IPS-NIHi11 (cell line): ENCODE measurements at regions not wholly inside any gene's neighbourhood (a gene's known extent, or its start where the extent isn't known, plus 50 kb on each side); places are given as distances from the start of the nearest gene placed in this dataset.

Source experiments
- DNase-seq: peaks from one replicate; pipeline ENCODE4 v3.0.0; 2012; ENCODE audit warnings: mixed read lengths, low spot score

DNA sequence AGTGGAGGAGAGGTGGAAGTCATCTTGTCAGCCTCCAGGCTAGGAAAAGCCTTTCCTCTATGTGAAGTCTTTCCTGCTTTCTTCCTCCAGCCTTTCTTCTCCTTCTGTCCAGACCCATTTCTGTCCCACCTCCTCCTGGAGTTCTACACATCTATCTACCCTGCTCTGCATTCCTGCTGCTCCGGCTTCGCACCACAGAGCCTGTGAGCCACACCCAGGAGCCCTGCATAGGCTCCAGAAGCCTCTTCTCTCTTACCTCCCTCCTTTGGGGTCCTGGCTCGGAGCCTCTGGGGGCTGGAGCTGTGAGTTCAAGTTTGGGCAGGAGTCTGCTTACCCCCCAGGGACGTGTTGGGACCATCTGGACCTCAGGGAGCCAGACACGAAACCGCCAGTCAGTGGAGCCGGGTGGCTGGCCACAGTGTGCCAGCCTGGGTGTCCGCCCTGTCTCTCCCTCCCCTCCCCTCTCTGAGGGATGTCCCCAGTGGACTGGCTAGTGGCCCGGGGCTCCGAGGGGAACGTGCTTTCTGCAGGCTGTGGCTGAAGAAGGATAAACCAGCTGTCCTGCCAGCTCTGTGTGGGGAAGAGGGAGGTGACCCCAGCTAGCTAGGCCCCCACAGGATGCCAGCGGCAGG is 99.2 kb downstream of the VEGFA start:
- DNase-seq: no peak

- DNase-seq: no peak
Observed at GRCh38 chr6:43868467-43868866, 98.5 kb downstream of the VEGFA start.

DNA sequence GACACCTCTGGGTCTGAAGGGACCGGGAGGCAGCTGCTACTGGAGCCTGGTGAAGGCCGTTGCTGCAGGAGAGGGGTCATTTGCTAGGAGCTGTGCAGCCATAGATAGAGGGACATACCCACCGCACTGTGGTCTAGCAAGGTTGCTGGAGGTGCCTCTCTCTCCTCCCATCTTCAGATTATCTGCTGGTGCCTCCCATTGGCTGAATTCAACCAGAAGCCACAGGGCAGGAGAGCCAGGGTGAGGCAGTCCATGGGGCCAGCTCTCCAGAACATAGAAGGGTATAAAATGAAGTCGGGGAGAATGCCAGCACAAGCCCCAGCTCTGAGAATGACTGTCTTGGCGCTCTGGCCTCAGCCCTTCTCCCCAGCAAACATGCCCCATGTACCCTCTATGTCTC is 98.0 kb downstream of the VEGFA start:
- no peak for DNase-seq

DNA sequence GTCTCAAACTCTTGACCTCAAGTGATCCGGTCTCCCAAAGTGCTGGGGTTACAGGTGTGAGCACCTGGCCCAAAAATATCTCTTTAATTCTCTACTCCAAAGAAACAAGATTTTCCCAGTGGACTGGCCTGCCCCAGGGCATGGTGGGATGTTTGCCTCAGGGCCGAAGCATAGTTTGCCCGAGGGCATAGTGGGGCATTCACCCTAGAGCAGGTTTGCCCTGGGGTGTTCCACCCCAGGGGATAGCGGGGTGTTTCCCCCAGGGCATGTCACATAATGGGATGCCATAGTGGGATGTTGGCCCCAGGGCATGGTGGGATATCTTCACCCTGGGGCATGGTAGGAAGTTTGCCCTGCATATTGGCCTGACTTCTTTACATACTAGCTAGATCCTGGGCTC is 97.2 kb downstream of the VEGFA start:
- no peak for DNase-seq

DNA sequence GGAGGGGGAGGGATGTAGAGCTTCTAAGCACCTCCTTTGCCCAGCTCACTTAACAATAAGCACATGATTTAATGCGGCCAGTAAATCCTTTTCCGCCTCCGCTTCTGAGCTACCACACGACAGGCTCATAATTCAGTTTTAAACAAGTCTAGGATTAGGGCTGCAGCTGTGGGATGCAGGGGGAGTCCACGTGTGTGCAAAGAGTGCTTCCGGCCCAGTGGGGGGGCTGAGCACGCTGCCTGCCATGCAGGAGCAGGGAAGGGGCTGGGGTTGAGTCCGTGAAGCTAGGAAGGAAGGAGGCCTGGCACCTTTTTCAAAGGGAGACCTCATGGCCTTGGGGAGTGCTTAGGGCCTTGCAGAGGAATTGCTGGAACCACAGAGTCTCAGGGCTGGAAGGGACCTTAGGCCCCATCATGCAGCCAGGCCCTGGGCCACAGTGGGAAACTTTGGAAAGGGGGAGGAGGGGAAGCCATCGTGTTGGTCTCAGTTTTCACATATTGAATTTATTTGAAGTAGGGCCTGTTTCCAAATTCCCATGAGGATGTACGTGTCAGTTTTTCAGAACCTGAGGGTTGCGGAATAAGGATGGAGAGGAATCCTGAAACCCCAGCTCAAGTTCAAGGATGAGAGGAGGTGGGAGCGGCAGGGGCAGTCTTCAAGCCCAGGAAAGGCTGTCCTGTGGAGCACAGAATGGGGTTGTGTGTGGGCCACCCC is 96.1 kb downstream of the VEGFA start:
- no peak for DNase-seq

DNA sequence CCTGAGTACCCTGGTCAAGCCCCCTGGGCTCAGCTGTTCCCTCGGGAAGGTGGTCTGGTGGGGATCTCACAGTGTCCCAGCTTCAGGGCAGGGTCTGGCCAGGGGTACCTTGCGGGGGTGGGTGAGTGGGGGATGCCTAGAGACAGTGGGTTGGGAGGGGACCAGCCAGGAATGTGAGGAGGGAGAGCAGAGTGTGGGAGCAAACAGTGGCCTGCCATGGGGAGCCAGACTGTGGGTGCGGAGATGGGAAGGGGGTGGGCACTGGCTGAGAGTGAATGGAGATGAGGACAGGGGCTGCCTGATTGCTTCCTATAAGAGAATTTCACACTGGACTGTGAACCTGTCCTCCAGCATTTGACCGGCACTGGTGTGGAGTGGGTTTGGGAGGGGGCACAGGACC is 95.1 kb downstream of the VEGFA start:
- no peak for DNase-seq

GRCh38 chr6:43862925-43863324 is 92.9 kb downstream of the VEGFA start:
- no peak for DNase-seq

GRCh38 chr6:43861212-43861894 is 91.3 kb downstream of the VEGFA start:
- DNase-seq: no peak

DNA sequence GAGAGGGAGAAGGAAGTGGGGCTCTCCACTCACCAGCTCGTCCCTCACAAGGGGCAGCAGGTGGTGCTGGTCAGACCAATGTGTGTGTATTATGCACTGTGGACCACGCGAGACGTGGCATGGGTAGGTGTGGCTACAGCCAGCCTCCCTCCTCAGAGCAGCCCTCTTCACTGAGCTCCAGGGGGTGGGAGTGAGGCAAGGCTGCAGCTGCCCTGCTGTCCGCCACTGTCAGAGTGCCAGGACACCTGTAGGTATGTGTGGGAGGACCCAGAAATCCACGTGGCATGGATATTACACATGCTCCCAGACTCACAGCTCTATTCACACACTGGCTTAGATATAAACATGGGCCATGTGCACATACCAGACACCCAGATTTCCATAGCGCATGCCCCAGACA is 90.3 kb downstream of the VEGFA start:
- DNase-seq: peak; percentile 38

- DNase-seq: no peak
Observed at GRCh38 chr6:43859213-43859612, 89.2 kb downstream of the VEGFA start.

- DNase-seq: no peak
Observed at GRCh38 chr6:43858161-43859153, 88.4 kb downstream of the VEGFA start.

- DNase-seq: peak; percentile 60
Observed at GRCh38 chr6:43856005-43856765, 86.2 kb downstream of the VEGFA start.

GRCh38 chr6:43855247-43855646 is 85.2 kb downstream of the VEGFA start:
- no peak for DNase-seq

- DNase-seq: no peak
Observed at GRCh38 chr6:43853066-43853650, 83.1 kb downstream of the VEGFA start.

DNA sequence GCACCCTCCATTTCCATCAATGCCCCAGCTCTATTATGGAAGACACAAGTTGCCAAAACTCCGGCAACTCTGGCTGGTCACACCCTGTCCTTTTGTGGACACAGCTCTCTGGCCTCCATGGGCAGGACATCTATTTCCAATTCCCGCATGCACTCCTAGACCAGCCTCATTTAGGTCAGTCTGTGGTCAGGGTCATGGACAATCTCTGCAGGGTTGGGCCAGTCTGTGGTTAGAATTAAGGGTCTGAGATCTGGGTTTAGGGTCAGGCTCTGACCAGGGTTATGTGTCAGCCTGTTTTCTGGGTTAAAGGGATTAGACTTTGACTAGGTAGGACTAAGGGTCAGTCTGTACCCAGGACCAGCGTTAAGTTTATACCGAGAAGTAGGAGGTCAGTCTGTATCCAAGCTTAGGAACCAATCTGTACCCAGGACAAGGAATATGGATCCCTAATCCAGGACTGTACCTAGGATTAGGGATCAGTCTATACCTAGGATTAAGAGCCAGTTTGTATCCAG is 82.4 kb downstream of the VEGFA start:
- DNase-seq: no peak

- DNase-seq: peak; percentile 48
Observed at GRCh38 chr6:43851204-43851865, 81.3 kb downstream of the VEGFA start.

GRCh38 chr6:43850314-43851203 is 80.5 kb downstream of the VEGFA start:
- no peak for DNase-seq

DNA sequence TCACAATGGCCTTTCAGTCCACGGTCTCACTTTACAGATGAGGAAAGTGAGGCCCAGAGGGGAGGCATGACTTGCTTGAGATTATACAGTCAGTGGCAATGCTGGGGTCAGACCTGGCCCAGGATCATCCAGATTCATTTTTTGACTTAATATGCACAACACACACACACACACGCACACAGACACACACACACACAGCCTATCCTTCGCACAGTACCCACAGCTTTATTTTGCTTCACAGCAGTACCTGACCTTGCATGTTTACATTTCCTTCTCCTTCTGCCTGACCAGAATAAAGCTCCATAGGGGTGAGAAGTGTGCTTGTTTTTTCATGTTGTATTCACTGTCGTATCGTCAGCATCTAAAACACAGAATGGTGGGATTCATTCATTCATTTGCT is 79.8 kb downstream of the VEGFA start:
- DNase-seq: no peak
